HG02840 (cell line): ENCODE measurements at regions not wholly inside any gene's neighbourhood (a gene's known extent, or its start where the extent isn't known, plus 50 kb on each side); places are given as distances from the start of the nearest gene placed in this dataset.
"Not testable (repeated sequence)": the region's sequence is repeated elsewhere in the genome, so short reads cannot be mapped to it uniquely, and the experiment has no call there.

Experiments
- ATAC-seq: cut with Tn5 transposase; IDR thresholded peaks from one replicate; pipeline ENCODE4 v1.9.1; 2021; ENCODE audit warnings: mild to moderate bottlenecking, moderate library complexity, moderate number of reproducible peaks; ENCODE audit not compliant: unreplicated experiment, low FRiP score

- ATAC-seq: no peak
Measured at GRCh38 chr1:177741476-177741875, 228.4 kb downstream of the SEC16B start.

- no peak for ATAC-seq
Measured at GRCh38 chr1:177739780-177740179, 230.1 kb downstream of the SEC16B start.

GRCh38 chr1:177737456-177737855 lies 232.4 kb downstream of the SEC16B start:
- no peak for ATAC-seq

GRCh38 chr1:177732178-177732577 lies 237.7 kb downstream of the SEC16B start:
- ATAC-seq: no peak

GRCh38 chr1:177729646-177730045 lies 240.2 kb downstream of the SEC16B start:
- ATAC-seq: no peak

GRCh38 chr1:177723533-177723932 lies 246.3 kb downstream of the SEC16B start:
- no peak for ATAC-seq

GRCh38 chr1:177710696-177711620 lies 258.9 kb downstream of the SEC16B start:
- ATAC-seq: no peak

- ATAC-seq: no peak
Measured at GRCh38 chr1:177708406-177708805, 261.5 kb downstream of the SEC16B start.

- ATAC-seq: no peak
Measured at GRCh38 chr1:177706977-177707376, 262.9 kb downstream of the SEC16B start.

- ATAC-seq: no peak
Measured at GRCh38 chr1:177705839-177706238, 264.0 kb downstream of the SEC16B start.

GRCh38 chr1:177703888-177704446 lies 265.9 kb downstream of the SEC16B start:
- ATAC-seq: no peak

GRCh38 chr1:177701654-177702353 lies 268.1 kb downstream of the SEC16B start:
- ATAC-seq: no peak

- ATAC-seq: no peak
Measured at GRCh38 chr1:177700856-177701255, 269.0 kb downstream of the SEC16B start.

- no peak for ATAC-seq
Measured at GRCh38 chr1:177690996-177691395, 278.9 kb downstream of the SEC16B start.

GRCh38 chr1:177687544-177687943 lies 282.3 kb downstream of the SEC16B start:
- ATAC-seq: no peak

GRCh38 chr1:177686933-177687332 lies 282.9 kb downstream of the SEC16B start:
- ATAC-seq: no peak

GRCh38 chr1:177669161-177669560 lies 300.7 kb downstream of the SEC16B start:
- ATAC-seq: no peak

GRCh38 chr1:177665935-177666334 lies 303.9 kb downstream of the SEC16B start:
- ATAC-seq: no peak

- not testable (repeated sequence) for ATAC-seq
Measured at GRCh38 chr1:177664742-177665141, 305.1 kb downstream of the SEC16B start.

- no peak for ATAC-seq
Measured at GRCh38 chr1:177660188-177660587, 309.7 kb downstream of the SEC16B start.

- no peak for ATAC-seq
Measured at GRCh38 chr1:177659281-177659680, 310.6 kb downstream of the SEC16B start.
